Stimulated activated CD4-positive, alpha-beta T cell treated with anti-CD3 and anti-CD28 coated beads, Interleukin-2, amount 100 ng/mL, for 4 hours (primary cell): ENCODE measurements at regions not wholly inside any gene's neighbourhood (a gene's known extent, or its start where the extent isn't known, plus 50 kb on each side); places are given as distances from the start of the nearest gene placed in this dataset.

Experiments used
- DNase-seq: peaks from one replicate; pipeline ENCODE4 v3.0.0-alpha.2; 2020; ENCODE audit warnings: low read depth

DNA sequence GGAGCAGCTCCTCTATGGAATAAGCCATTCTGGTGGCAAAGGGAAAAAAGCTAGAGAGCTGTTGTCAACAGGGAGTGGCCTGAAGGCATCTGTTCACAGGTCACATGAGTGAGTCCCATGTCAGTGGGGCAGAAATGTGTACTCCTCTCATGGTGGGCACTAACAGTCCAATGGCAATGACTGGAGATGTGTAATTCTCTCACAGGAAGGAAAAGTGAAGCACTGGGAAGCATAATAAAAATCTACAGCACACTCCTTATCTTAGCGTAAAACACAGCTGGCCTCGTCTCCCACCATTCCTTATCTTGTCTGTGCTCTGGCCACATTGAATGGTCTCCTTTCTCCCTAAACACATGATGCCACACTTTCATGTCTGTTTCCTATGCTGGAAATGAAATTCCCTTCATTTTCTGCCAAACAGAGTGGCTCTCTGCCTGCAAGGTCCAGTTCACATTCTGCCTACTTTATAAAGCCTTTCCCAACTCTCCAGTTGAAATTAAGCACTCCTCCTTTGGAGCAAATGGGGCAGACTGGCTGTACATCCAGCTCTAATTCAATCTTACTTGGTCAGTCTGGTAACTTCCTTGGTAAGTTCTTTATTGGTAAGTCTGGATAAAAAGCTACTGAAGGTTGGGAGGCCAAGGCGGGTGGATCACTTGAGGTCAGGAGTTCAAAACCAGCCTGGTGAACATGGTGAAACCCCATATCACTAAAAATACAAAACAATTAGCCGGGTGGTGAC, 139.8 kb downstream of the RPL22L1 start:
- no peak for DNase-seq

DNA sequence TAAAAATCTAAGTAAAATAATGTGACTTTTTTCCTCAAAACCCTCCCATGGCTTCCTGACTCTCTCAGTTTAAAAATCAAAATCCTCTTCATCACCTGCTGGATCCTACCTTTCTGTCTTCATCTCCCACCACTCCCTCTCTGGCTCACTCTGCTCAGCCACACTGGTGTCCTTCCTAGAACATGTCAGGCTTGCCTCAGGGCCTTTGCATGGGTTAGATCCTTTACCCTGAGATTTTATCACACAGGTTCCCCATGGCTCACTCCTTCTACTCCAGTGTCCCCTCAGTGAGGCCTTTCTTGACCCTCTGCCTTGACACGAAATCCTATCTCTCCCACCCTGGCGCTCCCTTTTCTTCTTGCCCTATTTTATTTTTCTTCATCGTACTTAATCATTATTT, 141.8 kb downstream of the RPL22L1 start:
- no peak for DNase-seq

DNA sequence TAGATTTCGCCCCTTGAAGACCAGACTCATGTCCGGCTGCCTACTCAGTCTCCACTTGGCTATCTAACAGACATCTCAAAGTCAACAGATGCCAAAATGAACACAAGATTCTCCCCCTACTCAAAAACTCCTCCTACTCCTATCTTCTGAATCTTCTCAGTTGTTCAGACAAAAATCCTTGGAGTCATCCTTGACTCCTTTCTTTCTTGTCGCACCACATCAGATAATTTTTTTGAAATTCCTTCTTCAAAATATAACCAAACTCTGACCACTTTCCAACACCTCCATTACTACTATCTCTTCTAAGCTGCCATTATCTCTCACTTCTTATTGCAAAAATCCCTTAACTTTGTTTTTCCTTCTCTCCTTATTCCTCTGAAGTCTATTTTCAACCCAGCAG, 141.9 kb upstream of the SLC7A14 start:
- no peak for DNase-seq

DNA sequence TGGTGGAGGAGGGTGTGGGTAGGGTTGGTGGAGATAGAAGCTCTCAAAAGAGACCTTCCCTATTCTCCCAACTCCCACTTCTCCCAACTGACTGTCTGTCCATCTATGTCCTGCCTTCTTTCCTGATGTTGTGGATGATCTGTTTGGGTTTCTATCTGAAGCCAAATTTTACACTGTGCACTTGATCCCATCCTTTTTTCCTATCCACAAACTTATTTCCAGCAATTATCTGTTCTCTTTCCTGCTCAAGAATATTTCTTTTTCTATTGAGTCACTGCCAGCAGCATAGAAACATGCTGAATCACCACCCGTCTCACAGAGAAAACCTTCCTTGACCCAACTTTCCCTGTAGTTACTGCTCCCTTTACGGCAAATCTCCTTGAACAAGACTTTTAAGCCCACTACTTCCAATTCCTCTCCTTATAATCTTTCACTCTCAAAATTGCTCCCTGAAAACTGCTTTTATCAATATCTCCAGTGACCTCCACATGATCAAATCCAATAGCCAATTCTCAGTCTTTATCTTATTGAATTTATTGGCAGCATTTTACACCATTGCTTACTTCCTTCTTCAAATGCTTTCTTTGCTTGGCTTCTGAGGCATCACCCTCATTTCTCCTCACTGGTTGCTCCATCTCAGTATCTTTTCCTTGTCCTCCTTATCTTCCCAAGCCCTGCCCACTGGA, 141.2 kb upstream of the SLC7A14 start:
- no peak for DNase-seq

DNA sequence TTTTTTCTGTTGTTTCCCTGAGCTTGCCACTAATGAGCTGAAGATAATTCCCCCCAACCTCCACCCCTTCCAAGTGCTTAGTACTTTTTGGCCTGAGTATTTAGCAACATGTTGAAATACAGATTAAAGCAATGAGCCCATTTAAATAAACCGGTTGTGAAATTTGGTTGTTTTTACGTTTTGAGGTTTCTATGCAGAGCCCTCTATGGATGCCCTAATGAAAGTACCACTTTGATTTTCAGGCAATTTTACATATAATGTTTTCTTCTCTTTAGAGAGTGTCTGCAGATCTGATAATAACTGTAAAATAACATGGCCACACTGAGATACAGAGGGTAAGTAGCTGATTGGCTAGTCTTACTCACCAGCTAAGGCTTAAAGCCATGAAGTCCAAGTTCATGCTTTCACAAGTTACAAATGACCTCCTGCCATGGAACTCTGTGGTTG, 139.4 kb upstream of the SLC7A14 start:
- DNase-seq, result no peak

DNA sequence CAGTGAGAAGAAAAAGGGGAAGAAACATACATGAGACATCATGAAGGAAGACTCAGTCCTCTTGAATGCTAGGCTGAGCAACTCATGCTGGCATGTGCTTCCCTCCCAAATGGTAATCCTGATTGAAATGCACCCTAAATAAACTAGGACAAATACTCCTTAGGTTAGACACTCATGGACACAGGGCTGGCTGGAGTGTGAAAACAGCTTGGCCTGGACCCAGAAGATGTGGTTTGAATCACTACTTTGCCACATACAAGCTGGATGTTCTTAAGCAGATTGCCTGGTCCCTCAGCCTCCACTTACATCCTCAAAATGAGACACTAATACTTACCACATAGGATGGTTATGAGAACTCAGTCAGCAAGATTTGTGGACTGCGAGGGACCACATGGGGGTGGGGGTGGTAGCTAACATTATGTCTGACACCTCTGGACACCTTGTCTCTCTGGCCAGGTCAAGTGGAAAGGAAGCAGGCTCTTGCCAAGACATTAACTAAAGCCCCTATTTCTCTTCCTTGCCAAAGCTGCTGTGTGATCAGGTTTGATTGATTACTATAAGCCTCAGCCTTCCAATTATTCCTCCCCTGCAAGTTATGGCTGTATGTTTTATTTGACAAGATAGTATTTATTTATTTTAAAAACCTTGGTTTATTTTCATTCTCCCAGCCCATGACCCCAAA, 138.9 kb upstream of the SLC7A14 start:
- no peak for DNase-seq

DNA sequence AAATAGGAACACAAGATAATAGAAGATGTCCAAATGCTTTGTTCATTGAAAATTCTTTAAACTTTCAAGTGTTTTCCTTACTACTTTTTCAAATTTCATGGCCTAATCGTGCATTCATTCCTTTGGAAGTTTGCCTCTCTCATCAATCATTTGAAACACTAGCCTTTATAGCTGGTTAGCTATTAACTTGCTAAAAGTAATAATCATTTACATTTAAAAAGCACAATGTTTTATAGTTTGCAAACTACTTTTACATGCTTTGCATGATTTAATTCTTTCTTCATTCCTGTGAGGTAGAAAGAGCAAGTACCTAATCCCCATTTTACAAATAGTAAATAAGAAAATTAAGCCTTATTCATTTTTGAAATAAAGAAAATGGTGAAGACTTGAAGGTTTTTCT, 137.4 kb upstream of the SLC7A14 start:
- no peak for DNase-seq

DNA sequence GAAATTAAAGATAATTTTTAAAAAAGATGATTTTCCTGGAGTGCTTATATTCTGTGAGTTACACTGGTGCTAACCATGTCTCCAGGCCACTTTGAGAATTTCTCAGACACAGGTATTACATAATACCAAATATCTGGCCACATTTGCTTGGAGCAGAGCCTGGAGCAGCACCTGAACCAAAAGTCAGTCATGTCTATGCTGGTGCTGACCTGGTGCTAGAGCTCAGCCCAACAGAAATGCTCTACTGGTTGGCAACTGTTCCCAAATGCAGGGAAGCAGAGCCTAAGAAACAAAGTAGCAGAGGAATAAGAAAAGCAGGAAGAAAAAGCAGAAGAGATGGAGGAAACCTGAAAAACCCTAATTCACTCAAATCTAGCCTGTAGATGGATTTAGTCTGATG, 135.7 kb upstream of the SLC7A14 start:
- DNase-seq, result no peak

DNA sequence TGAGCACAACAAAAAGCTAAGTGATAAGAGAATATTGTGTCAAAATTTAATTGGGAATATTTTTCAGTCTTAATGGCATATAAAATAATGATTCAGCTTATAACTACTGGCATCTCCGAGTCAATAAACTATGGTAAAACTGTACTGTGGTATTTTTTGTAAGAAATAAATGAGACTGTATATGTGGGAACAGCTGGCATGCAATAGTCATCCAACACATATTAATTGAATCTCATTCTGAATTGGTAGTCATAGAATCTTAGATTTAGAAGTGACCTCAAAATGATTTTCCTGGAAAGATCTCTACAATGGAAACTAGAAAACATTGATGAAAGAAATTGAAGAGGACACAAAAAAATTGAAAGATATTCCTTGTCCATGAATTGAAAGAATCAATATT, 133.4 kb upstream of the SLC7A14 start:
- no peak for DNase-seq

DNA sequence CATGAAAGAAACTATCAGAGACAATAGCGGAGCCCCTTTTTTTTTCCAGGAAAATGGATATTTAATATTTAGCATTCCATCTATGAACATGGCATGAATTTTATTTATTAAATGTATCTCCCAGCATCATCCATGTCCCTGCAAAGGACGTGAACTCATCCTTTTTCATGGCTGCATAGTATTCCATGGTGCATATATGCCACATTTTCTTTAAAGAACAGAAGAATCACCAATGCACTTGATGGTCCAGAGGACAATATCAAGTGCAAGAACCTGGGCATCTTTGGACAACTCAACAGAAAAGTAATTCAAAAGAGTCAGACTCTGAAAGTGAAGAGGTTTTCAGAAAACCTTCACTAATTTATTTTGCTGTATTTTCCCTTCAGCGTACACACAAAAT, 133.0 kb upstream of the SLC7A14 start:
- no peak for DNase-seq

DNA sequence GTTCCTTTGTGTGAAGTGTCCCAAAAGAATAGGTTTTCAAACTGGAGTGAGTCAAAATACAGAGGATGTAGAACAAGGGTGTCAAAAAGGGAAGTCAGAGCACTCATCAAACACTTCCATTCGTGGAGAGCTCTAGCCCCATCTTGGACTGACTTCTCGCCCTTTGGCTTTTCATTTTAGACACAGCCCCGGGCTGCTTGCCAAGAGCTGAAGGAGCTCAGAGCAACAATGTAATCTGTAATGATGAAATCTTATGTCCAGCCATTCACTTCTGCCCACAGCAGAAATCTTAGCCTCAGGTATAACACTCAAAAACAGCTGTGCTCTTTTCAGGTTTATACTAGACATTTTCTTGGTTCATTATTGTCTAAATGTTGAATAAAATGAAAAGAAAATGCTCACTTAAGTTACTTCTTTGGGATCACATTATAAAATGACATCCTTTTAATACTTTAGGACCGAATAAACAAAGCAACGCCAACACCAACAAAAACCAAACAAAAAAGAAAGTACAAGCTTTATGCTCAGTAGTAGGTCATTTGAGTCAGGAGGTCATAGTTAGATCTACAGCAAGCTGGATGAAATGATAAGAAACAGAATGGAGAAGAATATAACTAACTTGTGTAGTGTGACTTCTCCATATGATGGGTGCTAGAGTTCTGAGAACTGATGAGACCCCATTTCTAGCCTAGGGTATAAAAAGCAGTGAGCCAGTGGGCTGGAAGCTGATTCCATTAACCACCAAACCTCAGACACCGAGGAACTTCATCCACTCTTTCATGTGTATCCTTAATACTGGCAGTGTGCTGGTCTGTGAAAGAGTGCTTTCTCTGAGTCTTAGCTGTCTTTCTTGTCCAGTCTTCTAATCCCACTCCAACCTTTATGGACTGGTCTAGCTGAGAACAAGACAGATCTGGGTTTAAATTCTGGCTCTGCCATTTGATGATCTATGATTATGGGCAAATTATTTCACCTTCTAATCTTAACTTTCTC, 131.8 kb upstream of the SLC7A14 start:
- no peak for DNase-seq

DNA sequence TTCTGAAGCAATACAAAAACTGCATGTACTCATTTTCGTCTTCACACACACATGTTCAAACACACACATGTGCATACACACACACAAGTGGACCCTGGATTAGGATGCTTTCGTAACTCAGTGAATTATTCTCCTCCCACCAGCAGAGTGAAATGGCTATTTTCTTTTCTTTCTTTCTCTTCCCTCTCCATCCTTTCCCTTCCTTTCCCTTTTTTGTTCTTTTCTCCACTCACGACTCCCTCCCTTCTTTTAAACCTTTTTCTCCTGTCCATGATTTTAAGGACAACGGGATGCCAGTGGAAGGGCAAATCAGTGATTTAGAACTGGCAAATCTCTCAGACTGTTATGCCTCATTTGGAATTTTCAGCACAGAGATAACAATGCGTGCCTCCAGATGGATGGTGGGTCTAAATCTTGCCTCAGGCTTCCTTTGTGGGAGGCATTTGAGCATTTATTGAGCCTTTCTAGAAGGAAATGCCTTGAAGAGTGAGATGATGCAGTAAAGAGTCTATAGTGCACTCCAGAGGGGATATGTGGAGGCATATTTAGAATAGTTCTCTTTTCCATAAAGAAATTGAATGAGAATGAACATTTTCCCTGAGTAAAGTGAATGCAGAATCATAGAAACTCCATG, 130.4 kb upstream of the SLC7A14 start:
- DNase-seq, result no peak

DNA sequence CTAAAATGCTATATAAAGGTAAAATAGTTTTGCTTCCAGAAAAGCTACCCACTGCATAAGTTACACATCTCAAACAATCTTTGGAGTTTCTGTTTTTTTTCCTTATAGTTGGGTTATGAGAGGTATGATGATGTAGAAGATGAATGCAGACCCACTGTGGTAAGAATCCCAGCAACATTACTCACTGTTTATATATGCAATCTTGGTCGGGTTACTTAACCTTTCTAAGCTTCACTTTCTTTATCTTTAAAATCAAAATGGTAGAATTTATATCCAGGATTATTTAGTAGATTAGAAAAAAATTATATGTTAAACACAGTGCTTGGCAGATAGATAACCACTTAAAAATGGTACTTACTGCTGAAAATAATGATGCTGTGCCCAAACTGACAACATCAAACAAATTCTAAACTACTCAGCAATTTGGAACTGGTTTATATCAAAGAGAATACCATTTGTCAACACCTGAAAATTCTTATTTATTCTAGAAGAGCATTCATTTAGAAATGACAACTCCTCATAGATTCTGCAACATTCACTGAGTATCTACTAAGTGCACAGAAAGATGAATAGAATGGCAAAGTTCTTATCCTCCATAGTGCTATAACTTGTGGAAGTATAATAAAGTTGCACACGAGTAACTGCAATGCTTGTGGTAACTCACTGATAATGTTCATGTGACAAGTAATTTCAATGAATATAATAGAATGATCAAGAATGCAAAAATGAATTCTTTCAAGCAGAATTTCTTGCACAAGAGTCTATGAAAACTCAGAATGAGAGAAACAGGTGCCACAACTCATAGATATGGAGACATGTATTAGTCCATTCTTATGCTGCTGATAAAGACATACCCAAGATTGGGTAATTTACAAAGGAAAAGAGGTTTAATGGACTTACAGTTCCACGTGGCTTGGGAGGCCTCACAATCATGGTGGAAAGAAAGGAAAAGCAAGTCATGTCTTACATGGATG, 129.0 kb upstream of the SLC7A14 start:
- DNase-seq, result no peak

DNA sequence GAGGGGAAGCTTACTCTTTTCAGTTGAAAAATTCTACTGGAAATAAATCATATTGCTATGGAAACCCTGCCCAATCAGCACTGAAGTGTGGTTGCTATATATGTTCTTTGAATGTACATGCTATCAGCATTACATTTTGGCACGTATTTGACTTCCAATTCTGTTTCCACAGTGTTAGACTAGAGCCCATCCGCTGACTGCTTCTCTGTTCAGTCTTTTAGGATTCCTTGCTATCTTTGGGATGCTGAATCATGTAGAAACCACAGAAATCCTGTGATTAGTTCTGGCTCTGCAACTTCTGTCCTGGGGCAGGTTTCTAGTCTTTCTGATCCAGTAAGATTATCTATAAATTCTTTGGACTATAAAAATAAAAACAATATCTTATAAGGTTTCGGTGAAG, 128.2 kb upstream of the SLC7A14 start:
- no peak for DNase-seq

DNA sequence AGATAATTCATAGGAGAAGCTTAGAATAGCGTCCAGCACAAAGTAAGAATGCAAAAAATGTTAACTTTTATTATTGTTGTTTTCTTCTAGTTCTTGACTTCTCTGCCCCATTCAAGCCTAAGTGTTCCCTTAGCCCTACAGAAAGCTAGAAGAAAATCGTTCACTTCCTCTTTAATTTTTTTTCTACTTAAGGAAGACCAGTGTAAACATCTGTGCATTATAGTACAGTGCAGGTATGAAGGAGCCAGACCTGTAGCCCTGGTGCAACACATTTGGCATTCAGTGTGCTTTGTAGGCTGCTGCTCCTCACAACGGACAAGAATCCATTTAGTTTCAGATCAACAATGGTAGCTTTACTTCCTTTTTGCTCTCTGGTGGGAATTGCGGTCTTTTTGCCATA, 127.8 kb upstream of the SLC7A14 start:
- DNase-seq, result no peak

DNA sequence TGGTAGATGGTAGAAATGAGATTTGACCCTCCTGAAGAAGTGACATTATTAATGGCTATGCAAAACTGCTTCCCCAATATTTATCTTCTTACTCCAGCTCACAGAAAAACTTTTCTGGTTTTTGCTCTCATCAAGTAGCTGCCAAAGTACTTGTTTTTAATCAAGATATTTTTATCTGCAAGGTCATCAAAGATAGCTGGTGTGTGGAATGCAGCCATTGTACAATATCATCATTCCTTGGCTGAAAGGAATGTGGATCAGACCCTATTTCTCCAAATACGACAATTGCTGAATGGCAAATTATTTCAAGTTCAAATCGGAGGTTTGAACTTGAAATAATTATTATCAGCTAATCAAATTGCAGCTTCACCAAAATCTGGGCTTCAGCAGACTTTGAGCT, 126.9 kb upstream of the SLC7A14 start:
- DNase-seq, result no peak

DNA sequence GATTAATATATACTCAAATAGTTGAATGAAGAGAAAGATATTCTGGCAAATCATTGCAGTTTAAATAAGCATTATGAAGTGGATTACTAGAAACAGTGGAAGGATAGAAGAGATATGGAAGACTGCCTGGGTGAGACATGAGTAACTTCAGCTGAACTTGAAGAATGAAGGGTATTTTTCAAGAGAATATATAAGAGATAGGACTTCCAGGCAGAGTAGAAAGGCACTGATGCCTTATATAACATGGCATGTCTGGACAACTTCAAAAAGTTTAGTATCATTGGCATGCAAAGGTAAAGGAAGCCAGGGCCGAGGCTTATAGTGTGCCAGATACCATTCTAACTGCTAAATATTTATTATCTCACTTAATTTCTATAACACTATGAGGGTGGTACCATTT, 126.5 kb upstream of the SLC7A14 start:
- DNase-seq, result no peak

DNA sequence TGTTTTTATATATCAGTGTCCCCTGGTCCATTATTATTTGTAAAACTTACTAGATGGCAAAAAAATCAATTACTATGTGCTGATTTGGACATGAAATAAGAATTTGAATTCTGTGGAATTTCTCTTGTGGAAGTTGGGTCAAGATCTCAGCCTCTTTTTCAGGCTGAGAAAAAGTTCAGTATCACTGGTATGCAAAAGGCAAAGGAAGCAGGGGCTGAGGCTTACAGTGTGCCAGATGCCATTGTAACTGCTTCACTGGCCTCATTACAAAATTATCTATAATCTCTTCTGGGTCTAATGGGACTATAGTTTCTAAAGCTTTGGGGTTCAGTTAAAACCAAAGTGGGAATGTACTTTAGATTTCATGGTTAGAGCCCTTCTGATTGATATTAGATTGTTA, 125.9 kb upstream of the SLC7A14 start:
- no peak for DNase-seq

DNA sequence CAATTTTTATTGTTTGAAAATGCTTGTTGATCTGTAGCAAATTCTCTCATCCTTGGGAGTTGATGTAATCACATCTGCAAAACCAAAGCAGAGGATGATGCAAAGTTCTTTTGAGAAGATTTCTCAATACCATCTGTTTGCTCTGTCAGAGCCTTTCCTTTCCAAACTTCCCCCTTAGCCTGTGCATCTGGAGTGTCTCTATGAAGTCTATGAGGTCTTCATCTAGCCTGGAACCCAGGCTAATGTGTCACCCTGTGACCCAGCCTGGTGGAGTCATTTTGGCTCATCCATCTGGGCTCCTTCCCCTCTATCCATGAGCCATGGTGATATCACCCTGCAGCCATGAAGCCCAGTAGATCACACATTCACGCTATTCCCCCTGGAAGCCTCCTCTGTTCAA, 123.2 kb upstream of the SLC7A14 start:
- DNase-seq, result no peak

DNA sequence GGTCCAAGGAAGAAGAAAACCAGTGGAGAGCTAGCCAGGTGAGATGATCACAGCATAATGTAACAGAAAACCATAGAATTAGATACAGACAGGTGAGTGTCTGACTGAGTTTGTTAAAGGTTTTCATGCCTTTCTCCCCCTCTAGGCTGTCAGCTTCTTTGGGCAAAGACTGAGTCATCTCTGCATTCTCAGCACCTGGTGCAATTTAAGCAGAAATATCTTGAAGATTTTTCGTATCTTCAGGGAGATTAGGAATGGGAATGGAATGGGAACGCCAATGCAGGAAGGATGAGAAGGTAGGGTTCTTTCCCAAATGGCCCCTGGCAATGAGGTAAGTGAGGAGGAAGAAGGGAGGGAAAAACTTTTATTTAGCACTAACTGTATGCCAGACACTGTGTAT, 122.0 kb upstream of the SLC7A14 start:
- no peak for DNase-seq
